Embryonic facial prominence (tissue), 1 donor: ENCODE measurements at regions not wholly inside any gene's neighbourhood (a gene's known extent, or its start where the extent isn't known, plus 50 kb on each side); places are given as distances from the start of the nearest gene placed in this dataset.

ENCODE experiments used
- DNase-seq: peaks from one replicate; pipeline ENCODE4 v3.0.0-alpha.2; 2016; ENCODE audit errors: extremely low spot score

- no peak for DNase-seq
Measured at GRCh38 chr3:126266850-126267168, 86.4 kb upstream of the ALDH1L1 start.

GRCh38 chr3:126266291-126266840, 86.0 kb upstream of the ALDH1L1 start:
- no peak for DNase-seq

- DNase-seq = no peak
Measured at GRCh38 chr3:126264952-126265351, 84.6 kb upstream of the ALDH1L1 start.

- no peak for DNase-seq
Measured at GRCh38 chr3:126264381-126264780, 84.0 kb upstream of the ALDH1L1 start.

- DNase-seq = no peak
Measured at GRCh38 chr3:126263971-126264370, 83.6 kb upstream of the ALDH1L1 start.

- DNase-seq = no peak
Measured at GRCh38 chr3:126263539-126263938, 83.2 kb upstream of the ALDH1L1 start.

- DNase-seq = no peak
Measured at GRCh38 chr3:126262227-126262626, 81.8 kb upstream of the ALDH1L1 start.

GRCh38 chr3:126261037-126261436, 80.7 kb upstream of the ALDH1L1 start:
- DNase-seq = no peak

GRCh38 chr3:126259411-126260391, 79.3 kb upstream of the ALDH1L1 start:
- DNase-seq = no peak

- DNase-seq = no peak
Measured at GRCh38 chr3:126258670-126259069, 78.3 kb upstream of the ALDH1L1 start.

GRCh38 chr3:126257984-126258383, 77.6 kb upstream of the ALDH1L1 start:
- DNase-seq = no peak

GRCh38 chr3:126257174-126257573, 76.8 kb upstream of the ALDH1L1 start:
- DNase-seq = no peak

GRCh38 chr3:126256251-126256650, 75.9 kb upstream of the ALDH1L1 start:
- DNase-seq = no peak

- no peak for DNase-seq
Measured at GRCh38 chr3:126253072-126253471, 72.7 kb upstream of the ALDH1L1 start.

GRCh38 chr3:126252373-126252772, 72.0 kb upstream of the ALDH1L1 start:
- no peak for DNase-seq

- DNase-seq = peak; percentile 64
Measured at GRCh38 chr3:126245811-126246727, 65.7 kb upstream of the ALDH1L1 start.
